Adipocyte (in vitro differentiated cells): ENCODE measurements at regions not wholly inside any gene's neighbourhood (a gene's known extent, or its start where the extent isn't known, plus 50 kb on each side); places are given as distances from the start of the nearest gene placed in this dataset.

Experiments
- DNase-seq: peaks from one replicate; pipeline ENCODE4 v3.0.0-alpha.2; 2015; ENCODE audit warnings: low read depth
- H3K27me3 ChIP-seq: replicated peaks from 2 replicates; pipeline ENCODE4 v1.7.0; 2013; ENCODE audit warnings: mild to moderate bottlenecking, low read length, moderate library complexity; ENCODE audit not compliant: control insufficient read depth, insufficient read depth
- H3K36me3 ChIP-seq: 2 replicates; pipeline ENCODE4 v1.7.0; 2013; ENCODE audit warnings: low read length, mild to moderate bottlenecking, moderate library complexity; ENCODE audit not compliant: control insufficient read depth, insufficient read depth, severe bottlenecking
- H3K4me1 ChIP-seq: 2 replicates; pipeline ENCODE4 v1.7.0; 2013; ENCODE audit warnings: mild to moderate bottlenecking, low read length, moderate library complexity; ENCODE audit not compliant: control insufficient read depth, insufficient read depth
- H3K4me3 ChIP-seq: 2 replicates; pipeline ENCODE4 v1.7.0; 2013; ENCODE audit warnings: mild to moderate bottlenecking, low read length, moderate library complexity
- H3K9ac ChIP-seq: 2 replicates; pipeline ENCODE4 v1.7.0; 2013; ENCODE audit warnings: mild to moderate bottlenecking, low read length, moderate library complexity
- H3K9me3 ChIP-seq: 2 replicates; pipeline ENCODE4 v1.7.0; 2013; ENCODE audit warnings: mild to moderate bottlenecking, low read length, moderate library complexity; ENCODE audit not compliant: control insufficient read depth

- Histone ChIP-seq H3K4me3 (no peak overlapping the region), H3K4me1 (peaks cover 12% of the 10 kb centered on the region), H3K27me3 (no peaks in the 10 kb centered on the region), H3K9me3 (no peaks in the 10 kb centered on the region), H3K36me3 (no peaks in the 10 kb centered on the region), H3K9ac (no peak overlapping the region)
- no peak for DNase-seq
Measured at GRCh38 chr9:86771941-86772634, 175.2 kb downstream of the GAS1 start.

GRCh38 chr9:86771420-86771819, 175.9 kb downstream of the GAS1 start:
- no peaks in the 10 kb centered on the region for H3K9me3 ChIP-seq
- no peak for DNase-seq
- peaks cover 12% of the 10 kb centered on the region for H3K4me1 ChIP-seq
- no peaks in the 10 kb centered on the region for H3K27me3 ChIP-seq
- H3K4me3 ChIP-seq = no peak overlapping the region
- no peak overlapping the region for H3K9ac ChIP-seq
- H3K36me3 ChIP-seq = no peaks in the 10 kb centered on the region

GRCh38 chr9:86768709-86769108, 178.6 kb downstream of the GAS1 start:
- no peaks in the 10 kb centered on the region for H3K36me3 ChIP-seq
- peaks cover 12% of the 10 kb centered on the region for H3K4me1 ChIP-seq
- no peak overlapping the region for H3K4me3 ChIP-seq
- H3K27me3 ChIP-seq = no peaks in the 10 kb centered on the region
- no peaks in the 10 kb centered on the region for H3K9me3 ChIP-seq
- no peak overlapping the region for H3K9ac ChIP-seq
- DNase-seq = no peak

GRCh38 chr9:86768020-86768419, 179.3 kb downstream of the GAS1 start:
- no peaks in the 10 kb centered on the region for H3K9me3 ChIP-seq
- H3K9ac ChIP-seq = no peak overlapping the region
- peaks cover 11% of the 10 kb centered on the region for H3K4me1 ChIP-seq
- H3K36me3 ChIP-seq = no peaks in the 10 kb centered on the region
- no peaks in the 10 kb centered on the region for H3K27me3 ChIP-seq
- no peak for DNase-seq
- H3K4me3 ChIP-seq = no peak overlapping the region

- no peak for DNase-seq
- Histone ChIP-seq H3K4me1 (peaks cover 6% of the 10 kb centered on the region), H3K27me3 (no peaks in the 10 kb centered on the region), H3K4me3 (no peak overlapping the region), H3K36me3 (no peaks in the 10 kb centered on the region), H3K9me3 (no peaks in the 10 kb centered on the region), H3K9ac (no peak overlapping the region)
Measured at GRCh38 chr9:86767373-86767772, 179.9 kb downstream of the GAS1 start.

- peaks cover 1% of the 10 kb centered on the region for H3K4me1 ChIP-seq
- H3K4me3 ChIP-seq = no peak overlapping the region
- no peaks in the 10 kb centered on the region for H3K9me3 ChIP-seq
- no peaks in the 10 kb centered on the region for H3K27me3 ChIP-seq
- DNase-seq = peak; percentile 56
- no peak overlapping the region for H3K9ac ChIP-seq
- H3K36me3 ChIP-seq = no peaks in the 10 kb centered on the region
Measured at GRCh38 chr9:86766912-86767311, 180.4 kb downstream of the GAS1 start.

GRCh38 chr9:86766511-86766910, 180.8 kb downstream of the GAS1 start:
- no peaks in the 10 kb centered on the region for H3K4me1 ChIP-seq
- H3K27me3 ChIP-seq = no peaks in the 10 kb centered on the region
- no peak for DNase-seq
- no peaks in the 10 kb centered on the region for H3K36me3 ChIP-seq
- H3K9me3 ChIP-seq = no peaks in the 10 kb centered on the region
- no peak overlapping the region for H3K4me3 ChIP-seq
- H3K9ac ChIP-seq = no peak overlapping the region

GRCh38 chr9:86765746-86766430, 181.4 kb downstream of the GAS1 start:
- H3K36me3 ChIP-seq = no peaks in the 10 kb centered on the region
- DNase-seq = no peak
- H3K27me3 ChIP-seq = no peaks in the 10 kb centered on the region
- H3K9me3 ChIP-seq = no peaks in the 10 kb centered on the region
- no peak overlapping the region for H3K4me3 ChIP-seq
- no peaks in the 10 kb centered on the region for H3K4me1 ChIP-seq
- H3K9ac ChIP-seq = no peak overlapping the region

GRCh38 chr9:86764671-86765343, 182.5 kb downstream of the GAS1 start:
- Histone ChIP-seq H3K9me3 (no peaks in the 10 kb centered on the region), H3K36me3 (no peaks in the 10 kb centered on the region), H3K4me1 (no peaks in the 10 kb centered on the region), H3K27me3 (no peaks in the 10 kb centered on the region), H3K9ac (no peak overlapping the region), H3K4me3 (no peak overlapping the region)
- DNase-seq = no peak

- H3K27me3 ChIP-seq = no peaks in the 10 kb centered on the region
- no peaks in the 10 kb centered on the region for H3K36me3 ChIP-seq
- H3K4me1 ChIP-seq = no peaks in the 10 kb centered on the region
- DNase-seq = no peak
- H3K4me3 ChIP-seq = no peak overlapping the region
- no peaks in the 10 kb centered on the region for H3K9me3 ChIP-seq
- no peak overlapping the region for H3K9ac ChIP-seq
Measured at GRCh38 chr9:86764221-86764624, 183.1 kb downstream of the GAS1 start.

GRCh38 chr9:86763791-86764190, 183.5 kb downstream of the GAS1 start:
- Histone ChIP-seq H3K27me3 (no peaks in the 10 kb centered on the region), H3K4me3 (no peak overlapping the region), H3K36me3 (no peaks in the 10 kb centered on the region), H3K4me1 (no peaks in the 10 kb centered on the region), H3K9me3 (no peaks in the 10 kb centered on the region), H3K9ac (no peak overlapping the region)
- DNase-seq = no peak
